ENCODE measurements at regions not wholly inside any gene's neighbourhood (a gene's known extent, or its start where the extent isn't known, plus 50 kb on each side); places are given as distances from the start of the nearest gene placed in this dataset.

GRCh38 chr14:22410497-22410896 lies 178.5 kb downstream of the DAD1 start:
- no peak for TF ChIP-seq POLR2A (IDR thresholded peaks at IDR 0.05; ENCODE audit: low read length)
- no peak for TF ChIP-seq CTCF (IDR thresholded peaks at IDR 0.05)
- TF ChIP-seq SMC3 (IDR thresholded peaks at IDR 0.05): no peak
- TF ChIP-seq NR3C1 (IDR thresholded peaks at IDR 0.05): no peak
- TF ChIP-seq CBX8 (IDR thresholded peaks at IDR 0.05): no peak
- no peak for TF ChIP-seq RAD21 (conservative IDR thresholded peaks at IDR 0.05 in 1 of 2, IDR thresholded peaks at IDR 0.05 in 1 of 2)
- TF ChIP-seq MAFK (IDR thresholded peaks at IDR 0.05; ENCODE audit: partially characterized antibody): no peak
- TF ChIP-seq REST (IDR thresholded peaks at IDR 0.05): no peak
- no peak for TF ChIP-seq ZSCAN20 (CRISPR knock-in tag; IDR thresholded peaks at IDR 0.05)
- TF ChIP-seq RFX5 (IDR thresholded peaks at IDR 0.05): no peak
- TF ChIP-seq ZFP36 (IDR thresholded peaks at IDR 0.05; ENCODE audit: borderline replicate concordance, partially characterized antibody): no peak
- no peak for TF ChIP-seq EP300 (IDR thresholded peaks at IDR 0.05)
- no peak for TF ChIP-seq USF2 (IDR thresholded peaks at IDR 0.05)
